ENCODE measurements at regions not wholly inside any gene's neighbourhood (a gene's known extent, or its start where the extent isn't known, plus 50 kb on each side); places are given as distances from the start of the nearest gene placed in this dataset.
A peak's percentile ranks its signal among the peaks of the same experiment; 100 is the strongest.
"Not testable (repeated sequence)": the region's sequence is repeated elsewhere in the genome, so short reads cannot be mapped to it uniquely, and the experiment has no call there.

DNA sequence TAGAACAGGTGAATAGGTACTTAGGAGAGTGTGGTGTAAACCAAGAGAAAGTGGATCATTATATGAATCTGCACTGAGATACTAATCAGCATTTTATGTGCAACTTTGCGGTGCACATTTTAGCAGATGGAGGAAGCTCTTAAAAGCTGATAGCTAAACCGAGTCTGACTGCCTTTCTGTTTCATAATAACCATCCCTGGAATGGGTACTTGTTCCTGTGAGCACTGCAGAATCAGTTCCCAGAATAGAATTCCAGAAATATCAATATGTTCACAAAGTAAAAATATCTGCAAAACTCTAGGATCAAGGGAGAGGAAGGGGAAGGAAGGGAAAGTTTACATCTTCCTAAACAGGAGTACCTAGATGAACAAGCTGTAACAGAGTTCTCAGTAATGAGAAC lies 432.2 kb upstream of the HNRNPA3 start:
- DNase-seq: no peak

DNA sequence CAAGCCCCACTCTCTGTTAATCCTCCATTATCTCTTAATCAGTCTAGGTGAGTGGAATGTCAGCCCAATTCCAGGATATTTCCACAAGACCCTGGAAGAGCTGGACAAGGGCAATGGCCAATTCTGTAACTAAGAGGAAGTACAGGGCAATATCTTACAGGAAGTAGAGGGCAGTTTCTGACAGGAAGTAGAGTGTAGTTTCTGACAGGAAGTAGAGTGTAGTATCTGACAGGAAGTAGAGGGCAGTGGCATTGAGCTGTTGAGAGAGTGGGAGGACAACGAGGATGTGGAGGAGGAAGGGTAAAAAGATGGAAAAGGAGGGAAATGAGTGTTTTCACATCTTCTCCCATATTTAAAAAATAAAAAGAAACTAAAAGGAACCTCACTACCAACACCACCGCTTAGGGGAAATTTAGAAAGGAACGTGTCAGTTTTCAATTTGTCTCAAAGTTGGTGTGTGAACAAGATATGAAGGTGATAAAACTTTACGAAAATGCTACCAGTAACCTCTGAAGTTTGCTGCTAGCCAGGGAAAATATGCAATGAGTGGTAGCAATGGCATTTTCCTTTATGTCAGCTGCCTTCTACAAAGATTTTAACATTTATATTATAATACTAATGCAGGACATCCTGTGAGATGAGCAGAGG lies 430.9 kb upstream of the HNRNPA3 start:
- no peak for DNase-seq

DNA sequence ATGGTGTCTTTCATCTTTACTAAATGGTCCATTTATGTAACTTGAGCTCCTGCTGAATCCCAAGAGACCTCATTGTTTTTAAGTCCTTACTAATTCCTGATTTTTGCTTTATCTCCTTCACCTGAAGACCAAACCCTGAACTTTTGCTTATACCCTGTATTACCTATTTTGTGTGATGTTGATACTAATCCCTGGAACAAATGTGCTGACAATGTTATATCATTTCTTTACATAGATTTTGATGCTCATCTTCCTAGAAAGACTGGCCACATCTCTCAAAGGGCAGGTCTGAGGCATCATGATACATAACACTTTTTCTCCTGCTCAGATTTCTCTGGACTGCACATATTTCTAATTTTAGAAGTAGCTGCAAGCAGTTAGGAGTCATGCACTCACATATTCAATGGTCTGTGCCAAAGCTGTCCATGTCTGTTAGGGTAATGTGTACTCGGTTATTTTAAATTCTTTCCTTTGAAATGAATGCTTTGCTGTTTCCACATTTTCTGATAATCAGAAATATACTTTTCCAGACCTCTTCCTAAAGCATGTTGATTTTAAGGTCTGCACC lies 427.9 kb upstream of the HNRNPA3 start:
- DNase-seq: no peak

DNA sequence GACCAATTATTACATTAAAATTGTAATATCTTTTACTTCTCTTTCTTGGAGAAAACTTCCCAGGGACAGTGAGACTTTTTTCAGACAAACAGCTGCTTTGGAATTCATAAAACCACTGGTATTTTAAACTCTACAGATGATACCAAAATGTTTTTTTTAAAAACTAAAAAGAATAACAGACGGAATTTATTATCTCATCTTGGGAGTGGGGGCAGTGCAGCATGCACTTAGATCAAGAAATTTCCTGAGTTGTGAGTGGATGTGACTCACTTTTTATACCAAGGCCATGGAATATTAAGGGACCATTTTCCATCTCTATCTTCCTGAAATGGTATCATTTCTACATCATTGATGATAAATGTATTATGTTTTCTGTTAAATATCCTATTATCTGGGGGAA lies 422.8 kb upstream of the HNRNPA3 start:
- DNase-seq: no peak

DNA sequence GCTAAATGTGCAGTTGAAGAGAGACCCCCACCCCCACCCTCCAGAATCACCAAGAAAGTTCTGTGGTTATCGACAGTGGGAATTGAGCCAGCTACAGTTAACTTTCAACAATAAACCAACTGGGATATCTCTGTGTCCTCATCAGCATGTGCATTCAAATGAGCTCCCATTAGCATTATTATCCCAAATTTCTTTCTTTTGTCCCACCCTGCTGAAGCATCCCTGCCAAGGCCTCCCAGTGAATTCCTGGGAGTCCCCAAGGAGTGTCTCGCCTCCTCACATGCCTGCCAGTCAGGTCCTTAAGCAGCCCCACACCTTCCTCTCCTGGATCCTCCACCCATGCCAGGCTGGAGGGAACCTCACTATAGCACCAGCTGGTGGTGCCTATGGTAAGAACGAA lies 422.1 kb upstream of the HNRNPA3 start:
- no peak for DNase-seq

DNA sequence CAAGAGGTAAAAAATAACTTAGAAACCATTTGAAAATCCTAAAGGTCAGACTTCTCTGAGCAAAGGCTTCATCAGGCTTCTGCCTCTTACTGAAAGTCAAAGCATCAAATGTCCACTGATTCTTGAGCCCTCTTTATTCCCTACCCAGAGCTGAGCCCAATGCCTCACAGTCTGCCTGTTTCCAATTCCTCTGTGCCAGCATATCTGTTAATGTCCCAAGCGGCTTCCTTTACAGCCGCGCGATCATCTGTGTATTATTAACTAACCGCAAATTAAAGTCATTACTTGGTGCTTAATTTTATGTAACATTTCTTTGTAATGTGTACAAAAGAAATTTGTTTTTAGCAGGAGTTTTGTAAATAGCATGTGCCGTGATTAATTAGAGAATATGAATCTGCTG lies 418.8 kb upstream of the HNRNPA3 start:
- DNase-seq: no peak

DNA sequence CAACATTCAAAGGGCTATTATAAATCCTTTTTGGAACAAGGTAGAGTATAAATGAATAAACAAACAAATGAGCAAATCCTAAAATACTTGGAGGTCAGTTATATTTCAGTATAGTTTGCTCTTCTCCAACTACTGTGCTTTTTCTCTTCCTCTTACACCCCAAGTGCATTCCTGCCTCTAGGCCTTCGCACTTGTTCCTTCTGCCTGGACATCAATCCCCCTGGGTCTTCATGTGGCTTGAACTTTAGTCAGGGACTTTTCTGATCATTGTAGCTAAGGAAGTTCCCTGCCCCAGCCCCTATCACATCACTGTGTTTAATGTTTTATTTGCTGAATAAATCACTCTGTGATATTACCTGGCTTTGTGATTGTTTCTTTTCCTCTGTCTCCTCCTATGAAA lies 418.2 kb upstream of the HNRNPA3 start:
- no peak for DNase-seq

DNA sequence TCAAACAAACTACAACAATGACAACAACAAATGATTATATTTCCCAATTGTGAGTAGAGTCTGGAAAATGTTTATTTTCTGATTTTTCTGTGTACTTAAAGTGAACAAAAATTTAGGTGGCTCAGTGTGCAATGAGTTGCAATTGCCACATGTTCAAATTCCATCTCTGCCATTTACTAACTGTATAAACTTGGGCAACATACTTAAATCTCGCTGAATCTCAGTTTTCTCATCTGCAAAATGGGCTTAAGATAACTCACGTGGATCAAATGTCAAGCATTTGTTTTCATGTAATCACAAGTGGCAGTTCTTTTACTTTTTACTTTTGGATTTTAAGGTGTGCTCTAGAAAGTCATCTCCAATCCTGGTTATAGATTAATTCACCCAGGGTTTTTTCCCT lies 416.8 kb upstream of the HNRNPA3 start:
- DNase-seq: no peak

DNA sequence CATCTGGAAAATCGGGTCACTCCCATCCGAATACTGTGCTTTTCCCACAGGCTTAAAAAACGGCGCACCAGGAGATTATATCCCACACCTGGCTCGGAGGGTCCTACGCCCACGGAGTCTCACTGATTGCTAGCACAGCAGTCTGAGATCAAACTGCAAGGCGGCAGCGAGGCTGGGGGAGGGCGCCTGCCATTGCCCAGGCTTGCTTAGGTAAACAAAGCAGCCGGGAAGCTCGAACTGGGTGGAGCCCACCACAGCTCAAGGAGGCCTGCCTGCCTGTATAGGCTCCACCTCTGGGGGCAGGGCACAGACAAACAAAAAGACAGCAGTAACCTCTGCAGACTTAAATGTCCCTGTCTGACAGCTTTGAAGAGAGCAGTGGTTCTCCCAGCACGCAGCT lies 415.9 kb upstream of the HNRNPA3 start:
- DNase-seq: not testable (repeated sequence)

DNA sequence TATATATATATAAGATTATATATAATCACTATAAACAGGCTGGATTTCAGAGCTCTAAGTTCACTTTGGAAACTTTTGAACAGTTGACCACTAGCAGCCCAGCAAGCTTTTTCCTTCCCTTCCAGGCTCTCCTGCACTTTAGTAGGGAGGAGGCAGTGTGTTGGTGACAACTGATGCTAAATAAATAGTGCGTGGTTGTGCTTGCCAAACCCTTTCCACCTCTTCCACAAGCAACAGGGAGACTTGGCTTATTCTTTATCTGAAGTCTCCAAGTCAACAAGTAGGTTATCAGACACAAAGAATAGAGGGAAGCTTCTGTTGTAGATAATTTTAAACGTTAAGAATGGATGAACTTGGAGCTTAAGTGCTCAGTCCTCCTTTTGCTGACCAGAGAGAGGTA lies 408.2 kb upstream of the HNRNPA3 start:
- no peak for DNase-seq

DNA sequence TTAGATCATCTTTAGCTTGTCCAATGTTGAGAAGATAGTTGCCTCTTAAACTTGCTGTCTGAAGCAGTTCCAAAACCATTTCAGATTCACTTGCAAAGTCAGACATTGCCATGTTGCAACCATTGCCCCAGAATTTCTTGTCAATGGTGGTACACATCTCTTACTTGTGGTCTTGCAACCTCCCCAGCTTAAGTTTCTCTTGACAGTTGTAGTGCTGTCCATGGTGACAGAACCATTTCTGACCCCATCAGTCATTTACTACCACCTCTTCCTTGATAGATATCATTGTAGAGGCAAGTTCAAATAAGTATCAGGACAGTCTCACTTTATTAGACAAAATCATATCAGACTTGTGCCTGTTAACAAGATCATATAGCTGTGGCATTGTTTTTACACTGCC lies 407.2 kb upstream of the HNRNPA3 start:
- no peak for DNase-seq

DNA sequence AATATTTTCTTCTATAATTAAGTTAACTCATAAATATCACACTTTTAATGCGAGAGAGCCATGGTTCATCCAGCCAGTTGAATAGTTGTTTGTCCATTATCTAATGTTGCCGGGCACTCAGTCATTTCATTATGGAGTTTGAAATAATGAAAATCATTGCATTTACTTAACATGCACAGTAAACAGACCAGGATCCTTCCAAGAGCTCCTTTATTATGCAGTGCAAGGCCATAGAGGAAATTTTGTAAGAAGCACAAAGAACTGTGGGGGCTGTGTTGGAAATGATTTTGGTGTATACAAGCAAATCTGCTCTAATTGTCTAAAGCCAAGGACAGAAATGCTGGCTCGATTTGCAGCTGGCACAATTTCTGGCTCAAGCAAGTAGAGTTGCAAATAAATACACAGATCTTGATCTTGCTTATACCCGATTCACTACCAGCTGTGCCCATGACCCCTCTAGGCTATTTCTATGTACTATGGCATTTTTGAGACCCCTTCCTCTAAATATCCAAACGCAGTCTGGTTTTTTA lies 400.3 kb upstream of the HNRNPA3 start:
- DNase-seq: no peak

DNA sequence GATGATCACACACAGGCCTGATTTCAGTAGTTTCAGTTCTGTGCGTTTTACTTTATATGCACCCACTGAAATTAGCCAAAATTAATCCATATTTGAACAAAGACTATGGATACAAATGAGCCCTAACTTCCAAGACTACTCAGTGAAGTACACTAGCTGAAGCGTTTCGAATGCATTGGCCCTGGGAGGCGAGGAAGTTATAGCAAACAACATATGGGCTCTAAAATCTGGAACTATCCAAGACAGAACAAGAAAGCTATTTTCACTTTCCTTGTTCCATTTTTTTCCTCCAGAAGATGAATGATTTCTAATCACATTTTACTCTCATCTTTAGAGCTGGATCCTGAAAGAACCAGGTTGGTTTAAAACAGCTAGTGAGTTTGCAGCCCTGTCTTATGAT lies 399.4 kb upstream of the HNRNPA3 start:
- no peak for DNase-seq

DNA sequence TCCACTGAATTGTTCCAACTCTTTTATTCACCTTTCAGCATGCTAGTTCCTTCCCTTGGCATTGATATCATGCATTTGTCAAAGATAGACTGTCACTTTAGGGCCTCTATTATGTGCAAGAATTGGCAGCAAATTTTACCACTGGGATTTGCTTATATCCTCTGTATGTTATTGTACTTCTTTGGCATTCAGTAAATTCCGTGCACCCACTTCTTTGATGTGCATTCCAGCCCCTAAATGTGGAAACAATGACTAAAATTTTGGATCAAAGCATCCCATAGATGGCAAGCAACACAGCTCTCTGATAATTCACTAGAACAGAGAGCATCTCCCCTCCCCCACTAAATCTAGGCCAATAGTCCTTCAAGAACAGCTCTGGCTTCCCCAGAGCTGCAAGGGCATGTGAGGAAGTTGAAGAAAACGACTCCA lies 399.0 kb upstream of the HNRNPA3 start:
- DNase-seq: no peak

DNA sequence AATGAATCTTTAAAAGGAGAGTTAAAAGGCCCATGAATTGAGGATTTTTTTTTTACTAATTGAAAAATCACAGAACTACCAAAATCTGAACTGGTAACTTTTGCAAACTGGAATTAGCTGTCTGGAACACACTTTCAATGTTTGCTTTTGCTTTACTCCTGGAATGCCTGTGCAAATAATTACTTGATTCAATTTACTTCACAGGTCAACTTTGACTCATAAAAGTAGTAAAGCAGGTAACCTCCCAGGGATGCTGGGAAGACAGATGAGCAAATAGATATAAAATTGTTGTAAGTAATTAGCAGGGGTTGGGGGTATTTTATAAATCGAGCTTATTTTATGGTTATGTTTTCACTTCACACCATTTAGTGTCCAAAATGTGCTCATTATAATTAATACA lies 398.3 kb upstream of the HNRNPA3 start:
- DNase-seq: no peak

DNA sequence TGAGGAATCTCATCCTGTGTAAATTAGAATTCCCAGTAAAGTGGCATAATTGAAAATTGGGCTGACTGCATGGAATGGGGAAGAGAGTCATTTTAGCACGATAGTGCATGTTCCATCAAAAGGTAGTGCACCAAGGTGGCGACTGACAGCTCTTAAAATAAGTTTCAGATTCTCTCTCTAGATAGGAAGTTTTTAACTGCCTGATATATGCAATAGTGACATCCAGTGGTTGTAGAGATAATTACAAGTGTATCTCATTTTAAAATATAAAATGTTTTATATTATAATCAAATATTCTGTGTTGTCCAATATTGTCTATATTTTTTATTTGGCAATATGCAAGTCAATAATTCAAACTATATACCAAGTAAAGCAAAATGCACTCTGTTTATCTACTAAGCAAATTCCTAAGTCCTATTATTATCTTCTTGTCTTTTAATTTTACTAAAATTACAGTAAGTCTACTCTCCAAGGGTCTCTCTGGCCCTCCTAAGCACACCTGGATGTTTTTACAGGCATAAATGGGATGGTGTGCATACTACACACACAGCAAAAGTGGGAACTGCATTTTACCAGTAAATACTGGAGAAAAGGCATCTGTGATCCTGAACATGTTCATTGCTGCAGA lies 397.7 kb upstream of the HNRNPA3 start:
- peak; percentile 19 for DNase-seq

DNA sequence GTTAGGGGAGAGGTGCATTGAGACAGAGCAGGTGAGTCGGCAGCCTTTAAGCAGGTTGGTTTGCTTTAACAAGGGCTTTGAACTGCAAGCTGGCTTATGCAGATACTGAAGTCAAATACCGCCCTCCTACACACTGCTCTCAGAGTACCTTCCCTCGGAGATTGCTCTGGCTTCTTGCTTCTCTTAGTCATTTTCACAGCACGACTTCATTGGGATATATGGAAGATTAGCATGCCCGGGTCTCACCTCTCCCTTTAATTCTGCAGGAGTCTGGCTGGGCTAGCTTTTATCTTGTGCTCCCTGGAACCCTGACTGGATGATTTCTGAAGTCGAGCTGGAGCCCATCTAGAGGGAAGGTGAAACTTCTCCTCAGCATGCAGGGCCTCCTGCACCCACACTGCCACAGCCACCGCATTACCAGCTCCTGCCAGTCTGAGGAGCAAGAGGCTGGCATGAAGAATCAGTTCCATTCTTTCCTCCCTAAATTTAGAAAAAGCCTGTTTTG lies 395.5 kb upstream of the HNRNPA3 start:
- DNase-seq: no peak

DNA sequence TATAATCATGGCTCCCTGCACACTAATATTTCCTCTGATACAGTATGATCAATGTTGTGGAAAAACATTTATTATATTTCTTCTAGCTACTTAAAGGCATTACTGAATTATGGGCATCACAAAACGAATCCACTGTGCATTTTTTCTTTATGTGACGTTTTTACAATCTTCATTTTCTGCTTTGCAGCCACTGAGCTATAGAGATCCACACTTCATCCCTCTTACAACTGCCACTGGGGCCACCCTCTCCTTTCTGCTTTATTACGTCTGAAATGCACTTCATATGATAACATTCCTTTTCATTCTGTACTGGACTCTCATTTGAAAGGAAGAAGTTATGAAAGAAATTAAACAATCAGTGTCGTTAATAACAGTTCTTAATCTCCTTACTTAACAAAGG lies 394.5 kb upstream of the HNRNPA3 start:
- no peak for DNase-seq

DNA sequence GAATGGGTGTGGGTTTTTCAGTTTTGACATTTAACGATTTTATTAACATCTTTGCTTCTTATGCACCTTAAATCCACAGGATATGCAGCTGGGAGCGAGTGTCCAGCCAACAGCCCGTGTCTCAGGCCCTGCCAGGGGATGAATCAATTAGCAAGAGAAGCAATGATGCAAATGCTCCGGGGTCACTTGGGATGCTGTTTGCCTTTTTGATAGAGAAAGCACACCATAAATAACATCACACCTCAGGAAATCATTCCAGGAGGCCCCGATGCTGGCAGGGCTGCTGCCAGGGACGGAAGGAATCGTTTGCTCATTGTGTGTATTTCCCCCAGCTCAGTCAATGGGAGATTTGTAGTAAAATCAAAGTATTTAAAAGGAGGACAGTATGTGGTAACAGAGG lies 394.0 kb upstream of the HNRNPA3 start:
- DNase-seq: no peak

DNA sequence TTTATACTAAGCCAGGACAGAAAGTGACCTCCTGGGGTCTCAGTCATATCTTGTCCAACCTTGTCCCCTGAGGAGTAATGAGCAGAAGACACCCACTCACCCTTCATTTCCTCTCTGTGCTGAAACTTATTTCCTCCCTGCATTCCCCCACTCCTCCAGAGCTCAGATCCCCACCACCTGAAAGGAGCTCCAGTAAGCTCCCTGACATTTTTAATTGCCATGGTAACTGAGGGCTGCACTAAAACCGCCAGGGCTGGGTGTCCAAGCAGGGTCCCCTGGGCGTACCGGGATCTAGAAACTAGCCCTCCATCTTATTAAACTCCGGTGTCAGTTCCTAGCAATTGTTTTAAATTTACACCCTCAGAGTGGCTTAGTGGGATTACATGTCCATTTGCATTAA lies 393.3 kb upstream of the HNRNPA3 start:
- DNase-seq: no peak

DNA sequence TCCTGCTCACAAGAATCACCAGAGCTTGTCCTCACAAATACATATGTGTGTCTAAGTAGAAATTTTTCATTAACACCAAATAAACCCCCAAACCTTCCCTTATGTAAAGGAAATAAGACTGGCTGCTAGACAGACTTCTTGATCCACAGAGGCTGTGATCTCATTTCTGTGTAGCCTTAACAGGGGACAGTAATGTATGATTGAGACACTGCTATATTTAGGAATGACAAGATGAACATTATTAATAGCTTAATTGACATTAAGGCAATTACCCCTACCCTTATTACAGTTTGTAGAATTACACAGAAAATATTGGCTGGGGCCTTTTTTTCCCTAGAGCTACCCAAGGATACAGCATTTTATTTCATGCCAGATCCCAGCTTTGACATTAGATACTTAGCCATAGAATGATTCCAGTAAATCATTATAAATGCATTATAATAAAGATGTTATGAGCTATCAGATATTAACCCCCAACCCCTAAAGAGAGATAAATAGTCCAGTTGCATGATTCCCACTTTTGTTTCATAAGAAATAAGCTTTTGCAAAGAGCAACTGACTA lies 392.1 kb upstream of the HNRNPA3 start:
- DNase-seq: no peak

DNA sequence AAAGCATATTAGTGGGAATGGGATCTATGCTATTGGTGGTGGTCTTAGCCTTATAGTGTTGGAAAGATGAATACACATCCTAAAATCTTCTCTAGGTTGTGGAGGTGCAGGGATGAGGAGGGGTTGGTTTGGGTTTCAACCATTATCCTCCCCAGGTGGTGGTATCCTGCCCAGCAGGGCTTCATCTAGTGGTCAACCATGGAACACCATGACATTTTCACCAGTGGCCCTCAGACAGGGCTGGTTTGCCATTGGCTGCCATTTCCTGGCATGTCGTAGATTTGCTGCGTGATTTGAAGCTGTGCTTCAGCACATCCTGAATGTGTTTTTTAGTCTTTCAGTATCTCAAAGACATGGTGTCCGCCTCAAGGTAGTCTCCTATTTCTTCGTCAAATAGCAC lies 391.2 kb upstream of the HNRNPA3 start:
- no peak for DNase-seq

DNA sequence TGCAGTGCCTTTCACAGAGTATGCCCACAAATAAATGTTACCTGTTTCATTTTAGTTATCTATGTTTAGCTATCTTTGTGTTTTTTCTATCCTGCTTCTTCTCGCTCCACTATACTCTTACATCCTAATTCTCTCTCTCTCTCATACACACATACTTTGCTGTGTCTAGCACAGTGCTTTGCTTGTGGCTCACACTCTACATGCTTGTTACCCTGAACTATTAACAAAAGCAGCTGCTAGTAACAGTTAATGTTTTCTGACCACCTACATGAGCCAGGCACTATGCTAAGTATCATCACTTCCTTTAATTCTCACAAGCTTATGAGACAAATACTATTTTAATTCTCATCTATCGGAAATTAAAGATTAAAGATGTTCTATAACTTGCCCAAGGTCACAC lies 390.5 kb upstream of the HNRNPA3 start:
- DNase-seq: no peak

DNA sequence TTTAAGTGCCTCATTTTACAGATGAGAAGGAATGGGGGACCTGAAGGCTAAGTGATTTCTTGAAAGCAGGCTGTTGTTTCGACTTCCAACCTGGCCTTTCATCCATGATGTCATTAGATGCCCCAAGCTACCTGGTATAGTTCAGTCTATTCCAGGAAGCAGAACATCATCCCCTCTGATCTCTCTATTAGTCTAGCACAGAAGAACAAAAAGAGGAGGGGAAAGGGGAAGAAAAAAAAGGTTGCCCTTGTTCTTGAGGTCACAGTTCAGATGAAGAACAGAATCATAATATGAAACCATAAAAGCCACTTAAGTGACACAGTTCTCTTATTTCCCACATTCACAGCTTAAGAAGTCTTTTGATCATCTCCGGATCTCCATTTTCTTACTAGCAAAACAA lies 386.2 kb upstream of the HNRNPA3 start:
- DNase-seq: no peak
